Myocyte (in vitro differentiated cells): ENCODE measurements at regions not wholly inside any gene's neighbourhood (a gene's known extent, or its start where the extent isn't known, plus 50 kb on each side); places are given as distances from the start of the nearest gene placed in this dataset.
"Not testable (repeated sequence)": the region's sequence is repeated elsewhere in the genome, so short reads cannot be mapped to it uniquely, and the experiment has no call there.

Experiments used
- DNase-seq: peaks from one replicate; pipeline ENCODE4 v3.0.0-alpha.2; 2012; ENCODE audit warnings: low read depth

- no peak for DNase-seq
Measured at GRCh38 chr4:127498366-127498765, 134.4 kb upstream of the INTU start.

- DNase-seq: no peak
Measured at GRCh38 chr4:127500242-127500641, 132.5 kb upstream of the INTU start.

GRCh38 chr4:127501103-127501502, 131.7 kb upstream of the INTU start:
- DNase-seq: peak; percentile 44

- no peak for DNase-seq
Measured at GRCh38 chr4:127503111-127503510, 129.6 kb upstream of the INTU start.

- peak; percentile 57 for DNase-seq
Measured at GRCh38 chr4:127505203-127505602, 127.6 kb upstream of the INTU start.

GRCh38 chr4:127506283-127506682, 126.5 kb upstream of the INTU start:
- DNase-seq: peak; percentile 40

GRCh38 chr4:127509155-127509554, 123.6 kb upstream of the INTU start:
- no peak for DNase-seq

GRCh38 chr4:127512672-127513071, 120.1 kb upstream of the INTU start:
- not testable (repeated sequence) for DNase-seq

- DNase-seq: not testable (repeated sequence)
Measured at GRCh38 chr4:127515259-127515658, 117.5 kb upstream of the INTU start.

GRCh38 chr4:127518046-127518445, 114.7 kb upstream of the INTU start:
- no peak for DNase-seq

- no peak for DNase-seq
Measured at GRCh38 chr4:127521463-127521862, 111.3 kb upstream of the INTU start.

GRCh38 chr4:127523369-127523768, 109.4 kb upstream of the INTU start:
- DNase-seq: no peak

- DNase-seq: no peak
Measured at GRCh38 chr4:127525608-127526007, 107.1 kb upstream of the INTU start.

- no peak for DNase-seq
Measured at GRCh38 chr4:127528302-127528701, 104.5 kb upstream of the INTU start.

- DNase-seq: not testable (repeated sequence)
Measured at GRCh38 chr4:127529879-127530278, 102.9 kb upstream of the INTU start.

GRCh38 chr4:127533028-127533700, 99.6 kb upstream of the INTU start:
- no peak for DNase-seq

- DNase-seq: no peak
Measured at GRCh38 chr4:127534041-127534825, 98.5 kb upstream of the INTU start.

- DNase-seq: no peak
Measured at GRCh38 chr4:127538016-127538415, 94.7 kb upstream of the INTU start.

- DNase-seq: no peak
Measured at GRCh38 chr4:127540497-127541025, 92.2 kb upstream of the INTU start.

- DNase-seq: no peak
Measured at GRCh38 chr4:127545271-127545670, 87.5 kb upstream of the INTU start.

- peak; percentile 52 for DNase-seq
Measured at GRCh38 chr4:127548990-127549925, 83.5 kb upstream of the INTU start.
